ENCODE measurements at regions not wholly inside any gene's neighbourhood (a gene's known extent, or its start where the extent isn't known, plus 50 kb on each side); places are given as distances from the start of the nearest gene placed in this dataset.

DNA sequence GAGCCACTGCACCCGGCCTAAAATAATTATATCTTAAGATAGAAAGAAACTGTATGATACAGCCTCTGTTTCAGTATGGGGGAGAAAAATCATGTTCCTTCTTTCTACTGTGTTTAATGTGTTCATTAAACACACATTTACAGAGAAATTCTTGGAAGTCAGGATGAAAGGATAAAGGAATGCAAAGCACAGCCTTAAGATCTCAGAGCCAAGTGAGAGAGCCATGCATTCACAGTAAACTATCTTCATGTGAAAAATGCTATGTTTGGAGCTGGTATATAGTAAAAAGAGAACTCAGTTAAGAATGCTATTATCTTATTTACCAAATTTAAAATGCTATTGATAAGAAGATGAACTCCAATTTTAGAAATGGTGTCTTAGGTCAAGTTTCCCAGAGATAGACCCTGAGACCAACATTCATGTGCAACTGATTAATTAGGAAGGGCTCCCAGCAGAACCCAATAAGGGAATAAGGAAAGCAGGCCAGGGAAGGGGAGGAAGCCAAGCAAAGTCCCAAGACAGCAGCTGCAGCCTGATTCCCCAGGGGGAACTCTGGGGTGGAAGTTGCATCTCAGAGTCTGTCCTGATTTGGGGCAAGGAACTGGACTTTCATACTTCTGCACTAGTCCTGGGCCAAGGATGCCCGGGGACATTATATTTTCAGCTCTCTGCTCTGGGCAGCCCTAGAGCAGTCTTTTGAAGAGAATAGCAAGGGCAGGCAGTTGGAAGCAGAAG, 130.0 kb upstream of the ZNF648 start:
- TF ChIP-seq, protein P1, sequence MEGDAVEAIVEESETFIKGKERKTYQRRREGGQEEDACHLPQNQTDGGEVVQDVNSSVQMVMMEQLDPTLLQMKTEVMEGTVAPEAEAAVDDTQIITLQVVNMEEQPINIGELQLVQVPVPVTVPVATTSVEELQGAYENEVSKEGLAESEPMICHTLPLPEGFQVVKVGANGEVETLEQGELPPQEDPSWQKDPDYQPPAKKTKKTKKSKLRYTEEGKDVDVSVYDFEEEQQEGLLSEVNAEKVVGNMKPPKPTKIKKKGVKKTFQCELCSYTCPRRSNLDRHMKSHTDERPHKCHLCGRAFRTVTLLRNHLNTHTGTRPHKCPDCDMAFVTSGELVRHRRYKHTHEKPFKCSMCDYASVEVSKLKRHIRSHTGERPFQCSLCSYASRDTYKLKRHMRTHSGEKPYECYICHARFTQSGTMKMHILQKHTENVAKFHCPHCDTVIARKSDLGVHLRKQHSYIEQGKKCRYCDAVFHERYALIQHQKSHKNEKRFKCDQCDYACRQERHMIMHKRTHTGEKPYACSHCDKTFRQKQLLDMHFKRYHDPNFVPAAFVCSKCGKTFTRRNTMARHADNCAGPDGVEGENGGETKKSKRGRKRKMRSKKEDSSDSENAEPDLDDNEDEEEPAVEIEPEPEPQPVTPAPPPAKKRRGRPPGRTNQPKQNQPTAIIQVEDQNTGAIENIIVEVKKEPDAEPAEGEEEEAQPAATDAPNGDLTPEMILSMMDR (IDR thresholded peaks at IDR 0.05): no peak
- no peak for TF ChIP-seq EZH2 (IDR thresholded peaks at IDR 0.05; ENCODE audit: borderline replicate concordance, insufficient read depth, low read depth, low read length, poor library complexity, severe bottlenecking)

All from B cell (primary cell).